ENCODE measurements at regions not wholly inside any gene's neighbourhood (a gene's known extent, or its start where the extent isn't known, plus 50 kb on each side); places are given as distances from the start of the nearest gene placed in this dataset.

DNA sequence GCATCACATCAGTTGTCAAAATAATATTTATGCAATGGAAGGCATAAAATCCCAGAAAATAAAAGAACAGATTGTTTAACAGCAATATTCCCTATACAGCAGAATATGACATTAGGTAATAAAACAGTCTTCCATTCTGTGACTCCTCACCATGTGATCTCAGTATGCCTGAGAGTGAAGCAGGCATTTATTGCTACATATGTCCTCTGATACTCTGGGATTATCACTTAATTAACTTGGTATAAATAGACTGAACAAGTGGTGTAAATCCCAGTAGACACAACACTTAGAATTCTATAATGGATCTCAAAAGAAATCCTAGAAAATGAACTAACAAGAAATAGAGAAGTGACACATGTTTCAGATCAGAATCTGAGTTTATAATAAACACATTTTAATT lies 841.3 kb downstream of the PDHA2 start:
- no peaks in the 10 kb centered on the region for H3K27me3 ChIP-seq (ENCODE audit: control insufficient read depth in 4 of 4, insufficient read depth in 4 of 4, low read length in 3 of 4)

DNA sequence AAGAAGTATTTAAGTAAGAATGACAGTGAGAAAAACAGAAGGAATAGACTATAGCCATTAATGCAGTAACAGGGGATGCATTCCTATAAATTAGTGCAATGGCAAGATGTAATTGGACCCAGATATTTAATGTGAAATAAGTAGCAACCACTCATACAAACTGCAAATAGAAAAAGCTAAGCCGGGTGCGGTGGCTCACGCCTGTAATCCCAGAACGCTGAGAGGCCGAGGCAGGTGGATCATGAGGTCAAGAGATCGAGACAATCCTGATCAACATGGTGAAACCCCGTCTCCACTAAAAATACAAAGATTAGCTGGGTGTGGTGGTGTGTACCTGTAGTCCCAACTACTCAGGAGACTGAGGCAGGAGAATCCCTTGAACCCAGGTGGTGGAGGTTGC lies 845.8 kb downstream of the PDHA2 start:
- H3K9me3 ChIP-seq (ENCODE audit: control insufficient read depth in 4 of 4, low read length in 3 of 4), result peaks cover 0 to 3% (median 0%) of the 10 kb centered on the region in 4 donors
- H3K36me3 ChIP-seq (ENCODE audit: control insufficient read depth in 4 of 4, insufficient read depth in 3 of 4, low read depth in 1 of 4, low read length in 3 of 4), result no peaks in the 10 kb centered on the region
- H3K9ac ChIP-seq (ENCODE audit: low read depth in 1 of 2, low read length in 2 of 2), result no peak overlapping the region
- H3K4me1 ChIP-seq (ENCODE audit: control insufficient read depth in 4 of 4, insufficient read depth in 4 of 4, low read length in 3 of 4), result no peaks in the 10 kb centered on the region
- WGBS, result 89% methylated on average over 7 of the region's 7 CpGs
- no peak for TF ChIP-seq RXRA (IDR thresholded peaks at IDR 0.05)
- TF ChIP-seq TAF1 (conservative IDR thresholded peaks at IDR 0.05), result no peak
- TF ChIP-seq NR2F2 (IDR thresholded peaks at IDR 0.05), result no peak
- TF ChIP-seq, protein P1, sequence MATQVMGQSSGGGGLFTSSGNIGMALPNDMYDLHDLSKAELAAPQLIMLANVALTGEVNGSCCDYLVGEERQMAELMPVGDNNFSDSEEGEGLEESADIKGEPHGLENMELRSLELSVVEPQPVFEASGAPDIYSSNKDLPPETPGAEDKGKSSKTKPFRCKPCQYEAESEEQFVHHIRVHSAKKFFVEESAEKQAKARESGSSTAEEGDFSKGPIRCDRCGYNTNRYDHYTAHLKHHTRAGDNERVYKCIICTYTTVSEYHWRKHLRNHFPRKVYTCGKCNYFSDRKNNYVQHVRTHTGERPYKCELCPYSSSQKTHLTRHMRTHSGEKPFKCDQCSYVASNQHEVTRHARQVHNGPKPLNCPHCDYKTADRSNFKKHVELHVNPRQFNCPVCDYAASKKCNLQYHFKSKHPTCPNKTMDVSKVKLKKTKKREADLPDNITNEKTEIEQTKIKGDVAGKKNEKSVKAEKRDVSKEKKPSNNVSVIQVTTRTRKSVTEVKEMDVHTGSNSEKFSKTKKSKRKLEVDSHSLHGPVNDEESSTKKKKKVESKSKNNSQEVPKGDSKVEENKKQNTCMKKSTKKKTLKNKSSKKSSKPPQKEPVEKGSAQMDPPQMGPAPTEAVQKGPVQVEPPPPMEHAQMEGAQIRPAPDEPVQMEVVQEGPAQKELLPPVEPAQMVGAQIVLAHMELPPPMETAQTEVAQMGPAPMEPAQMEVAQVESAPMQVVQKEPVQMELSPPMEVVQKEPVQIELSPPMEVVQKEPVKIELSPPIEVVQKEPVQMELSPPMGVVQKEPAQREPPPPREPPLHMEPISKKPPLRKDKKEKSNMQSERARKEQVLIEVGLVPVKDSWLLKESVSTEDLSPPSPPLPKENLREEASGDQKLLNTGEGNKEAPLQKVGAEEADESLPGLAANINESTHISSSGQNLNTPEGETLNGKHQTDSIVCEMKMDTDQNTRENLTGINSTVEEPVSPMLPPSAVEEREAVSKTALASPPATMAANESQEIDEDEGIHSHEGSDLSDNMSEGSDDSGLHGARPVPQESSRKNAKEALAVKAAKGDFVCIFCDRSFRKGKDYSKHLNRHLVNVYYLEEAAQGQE (IDR thresholded peaks at IDR 0.05), result no peak
- TF ChIP-seq HNF4A (conservative IDR thresholded peaks at IDR 0.05), result no peak
- no peak for TF ChIP-seq FOXA2 (IDR thresholded peaks at IDR 0.05)
- TF ChIP-seq EGR1 (IDR thresholded peaks at IDR 0.05; ENCODE audit: low read depth in 2 of 2), result no peak
- TF ChIP-seq RAD21 (IDR thresholded peaks at IDR 0.05), result no peak
- TF ChIP-seq, protein P2, sequence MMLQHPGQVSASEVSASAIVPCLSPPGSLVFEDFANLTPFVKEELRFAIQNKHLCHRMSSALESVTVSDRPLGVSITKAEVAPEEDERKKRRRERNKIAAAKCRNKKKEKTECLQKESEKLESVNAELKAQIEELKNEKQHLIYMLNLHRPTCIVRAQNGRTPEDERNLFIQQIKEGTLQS (IDR thresholded peaks at IDR 0.05), result no peak
- no peak for TF ChIP-seq SP1 (IDR thresholded peaks at IDR 0.05)
- TF ChIP-seq, protein P3, sequence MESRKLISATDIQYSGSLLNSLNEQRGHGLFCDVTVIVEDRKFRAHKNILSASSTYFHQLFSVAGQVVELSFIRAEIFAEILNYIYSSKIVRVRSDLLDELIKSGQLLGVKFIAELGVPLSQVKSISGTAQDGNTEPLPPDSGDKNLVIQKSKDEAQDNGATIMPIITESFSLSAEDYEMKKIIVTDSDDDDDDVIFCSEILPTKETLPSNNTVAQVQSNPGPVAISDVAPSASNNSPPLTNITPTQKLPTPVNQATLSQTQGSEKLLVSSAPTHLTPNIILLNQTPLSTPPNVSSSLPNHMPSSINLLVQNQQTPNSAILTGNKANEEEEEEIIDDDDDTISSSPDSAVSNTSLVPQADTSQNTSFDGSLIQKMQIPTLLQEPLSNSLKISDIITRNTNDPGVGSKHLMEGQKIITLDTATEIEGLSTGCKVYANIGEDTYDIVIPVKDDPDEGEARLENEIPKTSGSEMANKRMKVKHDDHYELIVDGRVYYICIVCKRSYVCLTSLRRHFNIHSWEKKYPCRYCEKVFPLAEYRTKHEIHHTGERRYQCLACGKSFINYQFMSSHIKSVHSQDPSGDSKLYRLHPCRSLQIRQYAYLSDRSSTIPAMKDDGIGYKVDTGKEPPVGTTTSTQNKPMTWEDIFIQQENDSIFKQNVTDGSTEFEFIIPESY (IDR thresholded peaks at IDR 0.05), result no peak
- TF ChIP-seq JUND (IDR thresholded peaks at IDR 0.05), result no peak
- TF ChIP-seq, protein P4, sequence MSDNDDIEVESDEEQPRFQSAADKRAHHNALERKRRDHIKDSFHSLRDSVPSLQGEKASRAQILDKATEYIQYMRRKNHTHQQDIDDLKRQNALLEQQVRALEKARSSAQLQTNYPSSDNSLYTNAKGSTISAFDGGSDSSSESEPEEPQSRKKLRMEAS (IDR thresholded peaks at IDR 0.05), result no peak
- no peak for DNase-seq (ENCODE audit: low spot score)
- no peak overlapping the region for H3K4me3 ChIP-seq (ENCODE audit: low read depth in 1 of 3, low read length in 3 of 3)
- H3K27me3 ChIP-seq (ENCODE audit: control insufficient read depth in 4 of 4, insufficient read depth in 4 of 4, low read length in 3 of 4), result no peaks in the 10 kb centered on the region
- H3K27ac ChIP-seq (ENCODE audit: low read depth in 1 of 2, low read length in 2 of 2), result no peak overlapping the region

More for the DNA sequence above, 841.3 kb downstream of the PDHA2 start:
- DNase-seq (ENCODE audit: low spot score), result no peak
- Histone ChIP-seq H3K4me3 (ENCODE audit: low read depth in 1 of 3, low read length in 3 of 3) (no peak overlapping the region), H3K27ac (ENCODE audit: low read depth in 1 of 2, low read length in 2 of 2) (no peak overlapping the region), H3K36me3 (ENCODE audit: control insufficient read depth in 4 of 4, insufficient read depth in 3 of 4, low read depth in 1 of 4, low read length in 3 of 4) (no peaks in the 10 kb centered on the region), H3K9me3 (ENCODE audit: control insufficient read depth in 4 of 4, low read length in 3 of 4) (no peaks in the 10 kb centered on the region), H3K9ac (ENCODE audit: low read depth in 1 of 2, low read length in 2 of 2) (no peak overlapping the region), H3K4me1 (ENCODE audit: control insufficient read depth in 4 of 4, insufficient read depth in 4 of 4, low read length in 3 of 4) (no peaks in the 10 kb centered on the region)
- TF ChIP-seq RXRA (IDR thresholded peaks at IDR 0.05) (no peak), EGR1 (IDR thresholded peaks at IDR 0.05; ENCODE audit: low read depth in 2 of 2) (no peak), HNF4G (IDR thresholded peaks at IDR 0.05) (no peak), FOXA2 (IDR thresholded peaks at IDR 0.05) (no peak), GABPA (IDR thresholded peaks at IDR 0.05 in 1 of 2, conservative IDR thresholded peaks at IDR 0.05 in 1 of 2) (no peak), YY1 (IDR thresholded peaks at IDR 0.05) (no peak), HNF4A (conservative IDR thresholded peaks at IDR 0.05) (no peak), FOXA1 (IDR thresholded peaks at IDR 0.05) (no peak), TAF1 (conservative IDR thresholded peaks at IDR 0.05) (no peak), NR2F2 (IDR thresholded peaks at IDR 0.05) (no peak), SP1 (IDR thresholded peaks at IDR 0.05) (no peak)
- TF ChIP-seq, protein P5, sequence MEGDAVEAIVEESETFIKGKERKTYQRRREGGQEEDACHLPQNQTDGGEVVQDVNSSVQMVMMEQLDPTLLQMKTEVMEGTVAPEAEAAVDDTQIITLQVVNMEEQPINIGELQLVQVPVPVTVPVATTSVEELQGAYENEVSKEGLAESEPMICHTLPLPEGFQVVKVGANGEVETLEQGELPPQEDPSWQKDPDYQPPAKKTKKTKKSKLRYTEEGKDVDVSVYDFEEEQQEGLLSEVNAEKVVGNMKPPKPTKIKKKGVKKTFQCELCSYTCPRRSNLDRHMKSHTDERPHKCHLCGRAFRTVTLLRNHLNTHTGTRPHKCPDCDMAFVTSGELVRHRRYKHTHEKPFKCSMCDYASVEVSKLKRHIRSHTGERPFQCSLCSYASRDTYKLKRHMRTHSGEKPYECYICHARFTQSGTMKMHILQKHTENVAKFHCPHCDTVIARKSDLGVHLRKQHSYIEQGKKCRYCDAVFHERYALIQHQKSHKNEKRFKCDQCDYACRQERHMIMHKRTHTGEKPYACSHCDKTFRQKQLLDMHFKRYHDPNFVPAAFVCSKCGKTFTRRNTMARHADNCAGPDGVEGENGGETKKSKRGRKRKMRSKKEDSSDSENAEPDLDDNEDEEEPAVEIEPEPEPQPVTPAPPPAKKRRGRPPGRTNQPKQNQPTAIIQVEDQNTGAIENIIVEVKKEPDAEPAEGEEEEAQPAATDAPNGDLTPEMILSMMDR (IDR thresholded peaks at IDR 0.05; ENCODE audit: low read depth, low read length, missing input control), result no peak

Data from liver (tissue), 8 donors.